Fibroblast of pulmonary artery (primary cell): ENCODE measurements at regions not wholly inside any gene's neighbourhood (a gene's known extent, or its start where the extent isn't known, plus 50 kb on each side); places are given as distances from the start of the nearest gene placed in this dataset.

Source experiments
- DNase-seq: peaks from one replicate; pipeline ENCODE4 v3.0.0-alpha.2; 2010; ENCODE audit warnings: low read depth
- H3K4me3 ChIP-seq: replicated peaks from 2 replicates; pipeline ENCODE4 v1.5.1; 2011; ENCODE audit warnings: low read depth, mild to moderate bottlenecking, control low read depth, low read length, moderate library complexity
- TF ChIP-seq, protein P1 (sequence below): IDR thresholded peaks from 2 replicates; pipeline ENCODE4 v1.5.1; 2011; ENCODE audit warnings: mild to moderate bottlenecking, control low read depth, low read length, inconsistent platforms; ENCODE audit errors: missing control alignments

DNA sequence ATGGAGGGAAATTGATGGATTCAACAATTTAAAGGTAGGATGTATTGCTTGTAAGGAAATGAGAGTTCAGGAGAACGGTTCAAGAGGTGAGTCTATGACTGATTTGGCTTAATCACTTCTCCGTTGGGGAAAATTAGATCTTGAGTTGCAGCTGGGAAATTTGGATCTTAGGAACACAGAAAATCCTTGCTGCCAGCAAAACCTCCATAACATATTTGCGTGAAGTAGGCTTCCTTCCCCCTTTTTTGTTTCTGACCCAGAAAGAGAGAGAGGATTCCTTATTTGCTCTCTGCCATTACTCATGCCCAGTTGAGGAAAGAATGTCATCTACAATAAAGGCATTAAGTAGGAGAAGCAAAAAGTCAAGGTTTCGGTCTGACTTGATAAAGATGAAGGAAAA is 73.5 kb upstream of the PDC start:
- no peak for DNase-seq
- H3K4me3 ChIP-seq = no peak overlapping the region
- TF ChIP-seq, protein P1, sequence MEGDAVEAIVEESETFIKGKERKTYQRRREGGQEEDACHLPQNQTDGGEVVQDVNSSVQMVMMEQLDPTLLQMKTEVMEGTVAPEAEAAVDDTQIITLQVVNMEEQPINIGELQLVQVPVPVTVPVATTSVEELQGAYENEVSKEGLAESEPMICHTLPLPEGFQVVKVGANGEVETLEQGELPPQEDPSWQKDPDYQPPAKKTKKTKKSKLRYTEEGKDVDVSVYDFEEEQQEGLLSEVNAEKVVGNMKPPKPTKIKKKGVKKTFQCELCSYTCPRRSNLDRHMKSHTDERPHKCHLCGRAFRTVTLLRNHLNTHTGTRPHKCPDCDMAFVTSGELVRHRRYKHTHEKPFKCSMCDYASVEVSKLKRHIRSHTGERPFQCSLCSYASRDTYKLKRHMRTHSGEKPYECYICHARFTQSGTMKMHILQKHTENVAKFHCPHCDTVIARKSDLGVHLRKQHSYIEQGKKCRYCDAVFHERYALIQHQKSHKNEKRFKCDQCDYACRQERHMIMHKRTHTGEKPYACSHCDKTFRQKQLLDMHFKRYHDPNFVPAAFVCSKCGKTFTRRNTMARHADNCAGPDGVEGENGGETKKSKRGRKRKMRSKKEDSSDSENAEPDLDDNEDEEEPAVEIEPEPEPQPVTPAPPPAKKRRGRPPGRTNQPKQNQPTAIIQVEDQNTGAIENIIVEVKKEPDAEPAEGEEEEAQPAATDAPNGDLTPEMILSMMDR = no peak

DNA sequence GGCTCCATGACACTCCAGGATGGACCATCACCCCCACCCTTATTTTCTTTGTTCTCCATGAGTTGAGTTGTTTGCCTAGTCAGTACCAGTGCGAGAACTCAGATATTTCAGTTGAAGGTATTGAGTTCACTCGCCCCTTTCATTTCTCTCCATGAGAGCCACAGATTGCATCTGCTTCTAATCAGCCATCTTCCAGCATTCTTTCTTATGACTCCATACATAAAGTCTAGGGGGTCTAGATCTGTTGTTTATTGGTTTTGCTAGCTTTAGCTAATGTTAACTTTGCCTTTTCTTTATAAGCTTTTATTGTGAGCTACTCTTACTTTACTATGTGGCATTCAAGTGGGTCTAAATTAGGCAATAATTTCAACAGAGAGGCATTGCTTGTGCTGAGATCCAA is 71.6 kb upstream of the PDC start:
- DNase-seq = no peak
- TF ChIP-seq, protein P1 = no peak
- no peak overlapping the region for H3K4me3 ChIP-seq

DNA sequence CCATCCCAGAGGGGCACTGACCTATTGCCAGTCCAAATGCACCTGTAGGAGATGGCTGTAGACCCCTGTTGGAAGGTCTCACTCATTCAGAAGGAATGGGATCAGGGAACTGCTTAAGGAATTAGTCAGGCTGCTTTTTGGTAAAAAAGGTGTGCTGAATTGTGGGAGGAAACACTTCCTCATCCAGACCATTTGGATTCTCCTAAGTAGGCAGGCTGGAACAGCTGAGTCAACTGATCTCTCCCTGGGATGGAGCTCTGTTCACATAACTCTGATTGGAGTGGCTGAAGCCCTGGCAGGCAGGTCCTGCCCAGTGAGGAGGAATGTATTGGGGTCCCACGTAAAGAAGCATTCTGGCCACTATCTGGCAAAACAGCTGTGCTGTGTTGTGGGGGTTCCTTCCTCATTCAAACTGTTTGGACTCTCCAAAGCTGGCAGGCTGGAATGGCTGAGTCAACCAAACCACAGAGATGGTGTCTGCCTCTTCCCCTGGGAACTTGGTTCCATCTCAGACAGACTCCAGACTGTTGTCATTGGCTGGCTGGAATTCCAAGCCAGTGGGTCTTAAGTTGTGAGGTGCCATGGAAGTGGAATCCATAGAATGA is 70.7 kb upstream of the PDC start:
- H3K4me3 ChIP-seq = no peak overlapping the region
- peak; percentile 28 for DNase-seq
- TF ChIP-seq, protein P1 = no peak

DNA sequence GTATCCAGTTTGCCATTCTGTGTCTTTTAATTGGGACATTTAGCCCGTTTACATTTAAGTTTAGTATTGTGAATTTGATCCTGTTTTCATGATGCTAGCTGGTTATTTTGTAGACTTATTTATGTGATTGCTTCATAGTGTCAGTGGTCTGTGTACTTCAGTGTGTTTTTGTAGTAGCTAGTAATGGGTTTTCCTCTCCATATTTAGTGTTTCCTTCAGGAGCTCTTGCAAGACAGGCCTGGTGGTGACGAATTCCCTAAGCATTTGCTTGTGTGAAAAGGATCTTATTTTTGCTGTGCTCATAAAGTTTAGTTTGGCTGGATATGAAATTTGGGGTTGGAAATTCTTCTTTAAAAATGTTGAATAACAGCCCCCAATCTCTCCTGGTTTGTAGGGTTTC is 69.2 kb upstream of the PDC start:
- H3K4me3 ChIP-seq = no peak overlapping the region
- DNase-seq = peak; percentile 40
- TF ChIP-seq, protein P1 = no peak

DNA sequence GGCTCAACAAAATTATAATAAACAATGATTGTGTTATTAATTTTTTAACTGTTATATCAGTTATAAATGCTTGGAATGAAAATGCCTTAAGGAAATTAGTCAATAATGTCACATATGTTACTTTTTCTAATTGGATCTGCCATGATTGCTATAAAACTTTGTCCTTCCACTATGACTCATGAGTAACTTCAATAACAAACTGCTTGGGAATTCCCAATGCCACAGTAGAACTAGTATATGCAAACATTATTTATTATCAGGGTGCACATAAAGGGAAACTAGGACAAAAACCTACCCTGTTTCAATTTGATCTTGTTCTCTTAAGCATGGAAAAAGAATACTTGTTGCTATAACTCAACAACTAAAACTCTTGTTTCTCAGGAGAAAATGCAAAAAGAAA is 59.1 kb upstream of the PDC start:
- no peak overlapping the region for H3K4me3 ChIP-seq
- peak; percentile 29 for DNase-seq
- TF ChIP-seq, protein P1 = no peak

DNA sequence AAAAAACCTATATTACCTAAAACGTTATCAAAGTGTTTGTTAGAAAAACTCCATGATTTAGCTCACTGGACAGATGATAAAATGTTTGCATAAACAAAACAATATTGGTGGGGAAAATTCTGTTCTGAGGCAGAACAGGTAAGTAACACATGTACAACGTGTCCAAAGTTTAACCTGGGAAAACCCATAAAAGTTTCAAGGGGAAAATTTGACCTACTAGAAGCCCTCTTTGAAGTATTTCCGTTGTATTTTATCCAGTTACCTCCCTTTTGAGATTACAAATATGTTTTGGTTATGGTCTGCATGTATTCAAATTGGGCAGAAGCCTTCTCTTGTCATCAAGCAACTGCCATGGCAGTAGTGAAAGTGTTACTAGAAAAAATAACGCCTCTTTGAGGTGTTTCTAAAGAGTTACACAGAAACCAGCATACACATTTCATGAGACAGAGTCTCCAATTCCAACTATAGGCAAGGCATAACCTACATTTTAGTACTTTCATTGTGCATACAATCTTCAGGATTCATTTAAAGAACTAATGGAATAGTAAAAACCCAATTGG is 58.0 kb upstream of the PDC start:
- no peak for DNase-seq
- no peak overlapping the region for H3K4me3 ChIP-seq
- TF ChIP-seq, protein P1 = no peak

DNA sequence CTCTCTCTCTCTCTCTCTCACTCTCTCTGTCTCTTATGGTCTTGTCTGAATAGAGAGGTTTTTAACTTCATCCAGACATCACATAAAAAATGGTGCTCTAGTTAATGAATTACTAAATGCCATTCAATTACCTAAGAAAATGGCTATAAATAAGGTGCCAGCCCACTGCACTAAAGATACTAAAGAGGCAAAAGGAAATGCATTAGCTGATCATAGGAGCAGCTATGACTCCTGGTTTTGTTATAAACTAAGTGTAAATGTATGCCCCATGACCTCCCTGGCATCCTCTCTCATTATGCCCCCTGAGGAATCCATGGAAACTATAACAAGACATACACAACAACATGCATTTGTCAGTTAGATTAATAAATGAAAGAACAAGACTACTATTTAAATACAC is 57.5 kb upstream of the PDC start:
- TF ChIP-seq, protein P1 = no peak
- DNase-seq = no peak
- no peak overlapping the region for H3K4me3 ChIP-seq
